ENCODE measurements at regions not wholly inside any gene's neighbourhood (a gene's known extent, or its start where the extent isn't known, plus 50 kb on each side); places are given as distances from the start of the nearest gene placed in this dataset.
"Not testable (repeated sequence)": the region's sequence is repeated elsewhere in the genome, so short reads cannot be mapped to it uniquely, and the experiment has no call there.

GRCh38 chr7:39826166-39826565 is 123.9 kb upstream of the CDK13 start:
- DNase-seq: no peak

DNA sequence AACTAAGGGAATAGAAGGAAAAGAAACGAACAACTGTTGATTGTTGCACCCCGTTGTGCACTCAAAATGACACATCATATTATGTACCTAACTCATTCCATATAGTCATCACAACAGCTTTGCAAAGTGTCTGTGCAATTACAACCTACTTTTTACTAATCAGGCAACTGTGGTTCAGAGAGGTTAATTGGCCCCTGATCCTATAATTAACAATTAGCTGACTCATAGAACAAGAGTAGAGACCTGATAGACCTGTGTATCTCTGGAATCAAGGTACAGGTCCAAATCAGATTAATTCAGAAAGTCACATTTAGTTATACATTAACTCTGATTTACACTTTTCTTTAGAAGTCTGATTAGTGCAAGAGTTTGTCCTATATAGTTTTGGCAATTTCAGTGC is 122.5 kb upstream of the CDK13 start:
- DNase-seq: no peak

DNA sequence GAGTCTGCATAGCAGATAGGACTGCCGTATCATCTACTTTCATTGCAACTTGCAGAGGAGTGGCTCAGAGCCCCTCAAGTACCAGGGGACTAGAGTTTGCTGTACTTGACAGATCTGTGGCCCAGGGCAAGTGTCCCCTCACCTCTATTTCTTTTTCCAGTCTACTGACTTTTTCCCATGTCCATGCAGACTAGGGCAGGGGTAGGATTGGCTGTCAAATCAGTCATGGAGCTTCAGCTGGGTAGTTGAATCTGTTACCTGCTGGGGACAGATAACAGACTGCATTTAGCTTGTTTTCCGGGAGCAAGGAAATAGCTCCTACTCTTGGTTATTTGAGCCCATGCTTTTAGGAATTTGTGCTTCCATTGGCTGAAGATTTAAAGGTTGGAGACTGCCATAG is 121.0 kb upstream of the CDK13 start:
- no peak for DNase-seq

GRCh38 chr7:39832519-39833085 is 117.5 kb upstream of the CDK13 start:
- no peak for DNase-seq

DNA sequence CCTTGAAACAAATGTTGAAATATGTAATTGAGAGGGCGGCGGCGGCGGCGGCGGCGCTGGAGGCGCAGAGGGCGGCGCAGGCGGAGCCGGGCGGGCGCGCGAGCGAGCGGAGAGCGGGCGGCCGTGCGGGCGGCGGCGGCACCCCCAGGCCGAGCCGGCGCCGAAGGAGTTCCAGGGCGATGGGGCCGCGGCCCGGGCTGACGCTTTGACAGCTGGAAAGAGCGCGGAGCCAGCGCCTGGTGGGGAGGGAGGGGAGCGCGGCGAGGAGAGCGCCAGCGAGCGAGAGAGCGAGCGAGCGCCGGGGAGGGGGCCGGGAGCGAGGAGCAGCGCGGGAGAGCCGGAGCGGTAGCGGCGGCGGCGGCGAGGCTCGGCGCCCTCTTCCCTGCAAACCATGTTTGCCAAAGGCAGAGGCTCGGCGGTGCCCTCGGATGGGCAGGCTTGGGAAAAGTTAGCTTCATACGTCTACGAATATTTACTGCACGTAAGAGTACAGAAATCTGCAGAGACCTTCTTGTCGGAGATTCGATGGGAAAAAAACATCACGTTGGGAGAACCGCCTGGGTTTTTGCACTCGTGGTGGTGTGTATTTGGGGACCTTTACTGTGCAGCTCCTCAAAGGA is 116.8 kb upstream of the CDK13 start:
- DNase-seq: peak; percentile 77

DNA sequence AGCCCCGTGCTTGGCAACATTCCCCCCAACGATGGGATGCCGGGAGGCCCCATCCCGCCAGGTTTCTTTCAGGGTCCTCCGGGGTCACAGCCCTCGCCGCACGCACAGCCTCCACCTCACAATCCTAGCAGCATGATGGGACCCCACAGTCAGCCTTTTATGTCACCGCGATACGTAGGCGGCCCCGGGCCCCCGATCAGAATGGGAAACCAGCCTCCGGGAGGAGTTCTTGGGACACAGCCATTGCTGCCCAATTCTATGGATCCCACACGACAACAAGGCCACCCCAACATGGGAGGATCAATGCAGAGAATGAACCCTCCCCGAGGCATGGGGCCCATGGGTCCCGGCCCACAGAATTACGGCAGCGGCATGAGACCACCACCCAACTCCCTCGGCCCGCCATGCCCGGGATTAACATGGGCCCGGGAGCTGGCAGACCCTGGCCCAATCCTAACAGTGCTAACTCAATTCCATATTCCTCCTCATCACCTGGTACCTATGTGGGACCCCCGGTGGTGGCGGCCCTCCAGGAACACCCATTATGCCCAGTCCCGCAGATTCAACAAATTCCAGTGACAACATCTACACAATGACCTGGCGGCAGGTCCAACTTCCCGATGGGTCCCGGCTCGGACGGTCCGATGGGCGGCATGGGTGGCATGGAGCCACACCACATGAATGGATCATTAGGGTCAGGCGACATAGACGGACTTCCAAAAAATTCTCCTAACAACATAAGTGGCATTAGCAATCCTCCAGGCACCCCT is 116.0 kb upstream of the CDK13 start:
- not testable (repeated sequence) for DNase-seq

DNA sequence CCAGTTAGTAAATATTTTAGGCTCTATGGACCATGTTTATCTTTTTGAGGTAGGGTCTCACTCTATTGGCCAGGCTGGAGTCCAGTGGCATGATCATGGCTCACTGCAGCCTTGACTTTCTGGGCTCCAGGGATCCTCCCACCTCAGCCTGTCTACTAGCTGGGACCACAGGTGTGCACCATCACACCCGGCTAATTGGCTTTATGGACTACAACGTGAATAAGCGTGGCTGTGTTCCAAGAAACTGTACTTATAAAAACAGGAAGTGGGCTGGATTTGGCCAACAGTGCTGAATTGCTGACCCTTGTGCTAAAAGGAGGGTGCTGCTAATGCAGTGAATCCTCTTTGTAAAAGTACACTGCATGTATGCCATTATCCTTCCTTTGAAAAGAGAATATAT is 111.7 kb upstream of the CDK13 start:
- peak; percentile 63 for DNase-seq

- DNase-seq: no peak
Observed at GRCh38 chr7:39845006-39845405, 105.0 kb upstream of the CDK13 start.

GRCh38 chr7:39847227-39847626 is 102.8 kb upstream of the CDK13 start:
- no peak for DNase-seq

- DNase-seq: no peak
Observed at GRCh38 chr7:39851466-39852045, 98.5 kb upstream of the CDK13 start.

DNA sequence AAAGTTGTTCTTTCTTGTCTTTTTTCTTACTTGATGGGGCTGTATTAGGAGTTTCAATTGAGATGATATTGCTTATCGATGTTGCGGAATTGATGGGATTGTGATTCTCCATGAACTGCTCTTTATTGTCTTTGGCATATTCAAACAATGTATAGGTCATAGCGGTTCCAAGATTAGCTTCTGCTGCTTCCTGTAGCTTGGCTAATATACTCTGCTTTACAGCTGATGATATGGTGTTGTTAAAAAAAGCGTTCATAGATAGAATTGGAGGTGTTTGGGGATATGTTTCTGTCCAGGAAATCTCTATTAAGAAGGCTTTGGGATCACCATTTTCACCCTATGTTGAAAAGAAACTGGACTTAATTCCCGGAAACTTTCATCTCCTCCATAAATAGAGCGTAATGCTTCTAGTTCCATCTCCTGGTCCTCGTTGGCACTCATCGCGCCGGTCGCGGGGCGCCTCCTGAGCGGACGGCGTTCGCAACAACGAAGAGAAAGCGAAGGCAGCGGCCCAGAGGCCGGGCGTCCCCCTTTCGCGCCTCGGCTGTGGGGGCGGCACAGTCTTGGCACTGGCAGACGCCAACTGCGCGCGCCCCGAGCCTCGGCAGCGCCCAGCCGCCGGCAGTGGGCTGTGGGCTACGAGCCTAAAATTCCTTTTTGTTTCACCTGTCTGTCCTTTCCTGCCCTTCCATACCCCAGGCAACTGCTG is 95.3 kb upstream of the CDK13 start:
- not testable (repeated sequence) for DNase-seq

DNA sequence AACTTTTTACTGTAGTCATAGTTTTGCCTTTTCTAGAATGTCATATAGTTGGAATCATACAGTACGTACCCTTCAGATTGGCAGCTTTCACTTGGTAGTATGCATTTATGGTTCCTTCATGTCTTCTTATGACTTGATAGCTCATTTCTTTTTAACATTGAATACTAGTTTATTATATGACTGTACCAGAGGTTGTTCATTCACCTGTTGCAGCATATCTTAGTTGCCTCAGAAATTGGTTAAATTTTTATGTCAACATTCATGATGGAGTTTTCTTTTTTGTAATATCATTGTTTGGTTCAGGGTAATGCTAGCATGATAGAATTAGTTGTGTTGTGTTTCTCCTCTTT is 94.8 kb upstream of the CDK13 start:
- no peak for DNase-seq

DNA sequence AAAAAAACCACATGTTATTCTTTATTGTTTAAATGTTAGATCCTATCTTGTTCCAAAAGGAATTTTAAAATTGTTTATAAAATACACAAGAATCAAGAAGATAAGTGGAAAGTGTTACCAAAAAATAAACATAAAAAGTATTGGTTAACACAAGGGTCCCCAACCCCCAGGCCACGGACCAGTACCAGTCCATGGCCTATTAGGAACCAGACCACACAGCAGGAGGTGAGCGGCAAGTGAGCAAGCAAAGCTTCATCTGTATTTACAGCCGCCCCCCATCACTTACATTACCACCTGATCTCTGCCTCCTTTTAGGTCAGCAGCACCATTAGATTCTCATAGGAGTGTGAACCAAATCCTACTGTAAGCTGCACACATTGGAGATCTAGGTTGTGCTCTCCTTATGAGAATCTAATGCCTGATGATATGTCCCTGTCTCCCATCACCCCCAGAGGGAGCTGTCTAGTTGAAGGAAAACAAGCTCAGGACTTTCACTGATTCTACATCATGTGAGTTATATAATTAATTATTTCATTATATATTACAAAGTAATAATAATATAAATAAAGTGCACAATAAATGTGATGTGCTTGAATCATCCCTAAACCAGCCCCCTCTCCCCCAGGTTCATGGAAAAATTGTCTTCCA is 86.3 kb upstream of the CDK13 start:
- DNase-seq: not testable (repeated sequence)

DNA sequence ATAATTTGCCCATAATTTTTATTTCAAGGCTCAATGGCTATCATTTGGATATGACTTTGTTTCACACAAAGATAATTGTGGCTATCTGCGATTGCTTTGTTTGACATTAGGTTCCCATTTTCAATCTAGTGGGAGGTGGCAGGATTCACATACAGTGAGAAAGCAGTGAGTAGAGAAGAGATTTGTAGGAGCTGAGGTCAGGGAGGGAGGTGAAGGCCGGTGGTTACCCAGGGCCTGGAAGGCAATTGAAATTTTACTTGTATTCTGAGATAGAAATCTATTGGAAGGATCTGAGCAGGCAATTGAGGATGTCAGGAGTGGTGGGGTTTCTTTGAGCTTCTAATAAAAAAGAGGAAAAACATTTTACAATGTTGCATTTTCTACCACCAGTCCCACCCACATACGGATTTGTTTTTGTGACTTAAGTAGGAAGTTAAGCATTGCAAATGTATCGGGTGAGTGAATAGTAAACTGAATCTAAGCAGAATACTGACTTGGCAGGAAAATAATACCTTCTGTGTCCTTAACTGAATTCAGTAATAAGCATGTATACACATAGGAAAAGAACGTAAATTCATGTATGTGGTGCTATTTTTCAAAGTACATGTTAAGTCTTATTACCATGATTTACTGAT is 80.1 kb upstream of the CDK13 start:
- DNase-seq: not testable (repeated sequence)

GRCh38 chr7:39871610-39872009 is 78.4 kb upstream of the CDK13 start:
- DNase-seq: not testable (repeated sequence)

GRCh38 chr7:39880556-39880955 is 69.5 kb upstream of the CDK13 start:
- DNase-seq: no peak

DNA sequence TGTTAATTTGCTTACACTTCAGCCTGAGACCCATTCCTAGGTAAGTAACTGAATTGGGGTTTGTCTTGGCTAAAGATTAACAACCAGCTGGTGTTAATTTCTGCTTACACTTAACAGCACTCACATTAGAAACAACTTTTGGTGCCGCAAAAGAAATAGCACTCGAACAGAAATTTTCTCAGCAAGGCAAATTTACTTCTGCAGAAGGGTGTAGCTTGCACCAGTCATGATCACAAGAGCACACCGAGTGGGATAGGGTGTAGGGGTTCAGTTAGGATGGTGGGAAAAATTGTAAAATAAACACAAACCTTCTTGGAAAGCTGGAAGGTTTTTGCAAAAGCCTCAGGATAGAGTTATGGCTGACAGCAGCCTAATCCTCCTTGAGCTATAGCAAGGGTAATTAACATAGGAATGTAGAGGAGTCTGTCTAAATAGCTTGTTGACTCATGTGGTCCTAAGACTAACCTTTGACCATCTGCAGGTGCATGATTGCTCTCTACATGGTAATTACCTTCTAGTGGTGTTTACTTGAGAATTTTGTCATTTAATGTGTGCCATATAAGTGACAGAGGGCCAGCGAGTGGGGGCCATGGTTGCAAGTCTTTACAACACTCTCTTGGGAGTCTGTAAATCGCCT is 67.8 kb upstream of the CDK13 start:
- DNase-seq: no peak

DNA sequence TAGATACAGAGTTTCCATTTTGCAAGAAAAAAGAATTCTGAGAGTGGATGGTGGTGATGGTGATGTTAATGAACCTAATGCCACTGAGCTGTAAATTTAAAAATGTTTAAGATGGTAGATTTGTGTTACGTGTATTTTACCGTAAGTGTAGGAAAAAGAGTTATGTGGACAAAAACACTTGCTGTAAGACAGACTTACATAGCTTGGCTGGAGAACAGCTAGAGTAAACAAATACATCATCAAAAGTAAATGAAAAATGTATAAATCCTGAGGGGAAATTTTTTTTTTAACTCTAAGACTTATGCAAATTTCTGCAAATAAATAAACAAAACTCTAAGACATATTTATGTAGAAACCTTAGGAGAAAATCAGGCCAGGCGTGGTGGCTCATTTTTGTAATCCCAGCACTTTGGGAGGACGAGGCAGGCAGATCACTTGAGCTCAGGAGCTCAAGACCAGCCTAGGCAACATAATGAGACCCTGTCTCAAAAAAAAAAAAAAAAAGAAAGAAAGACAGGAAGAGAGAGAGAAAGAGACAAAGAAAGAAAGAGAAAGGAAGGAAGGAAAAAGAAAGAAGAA is 66.2 kb upstream of the CDK13 start:
- DNase-seq: no peak

DNA sequence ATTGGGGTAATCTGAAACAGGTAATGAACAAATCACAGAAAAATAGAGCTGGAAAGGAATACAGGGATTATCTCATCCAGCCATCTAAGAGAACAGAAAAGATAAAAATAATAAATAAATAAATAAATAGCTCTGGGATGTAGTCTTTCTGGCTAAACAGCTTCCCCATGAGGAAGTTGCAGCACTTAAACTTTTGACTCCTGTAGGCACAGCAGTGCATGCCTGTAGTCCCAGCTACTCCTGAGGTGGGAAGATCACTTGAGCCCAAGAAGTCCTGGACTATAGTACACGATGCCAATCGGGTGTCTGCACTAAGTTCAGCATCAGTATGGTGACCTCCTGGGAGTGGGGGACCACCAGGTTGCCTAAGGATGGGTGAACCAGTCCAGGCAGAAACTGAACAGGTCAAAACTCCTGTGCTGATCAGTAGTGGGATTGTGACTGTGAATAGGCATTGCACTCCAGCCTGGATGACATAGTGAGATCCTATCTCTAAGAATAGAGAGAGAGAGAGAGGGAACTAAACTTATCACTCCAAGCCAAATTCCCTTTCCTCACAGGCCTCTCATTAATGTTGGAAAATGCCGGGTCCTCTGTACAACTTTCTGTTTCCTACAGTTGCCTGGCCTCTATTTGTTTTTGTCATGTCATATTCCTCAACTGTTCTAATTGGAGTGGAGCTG is 61.7 kb upstream of the CDK13 start:
- DNase-seq: no peak

GRCh38 chr7:39890411-39890810 is 59.6 kb upstream of the CDK13 start:
- DNase-seq: no peak

GRCh38 chr7:39891894-39892293 is 58.2 kb upstream of the CDK13 start:
- no peak for DNase-seq
